ENCODE measurements at regions not wholly inside any gene's neighbourhood (a gene's known extent, or its start where the extent isn't known, plus 50 kb on each side); places are given as distances from the start of the nearest gene placed in this dataset.

DNA sequence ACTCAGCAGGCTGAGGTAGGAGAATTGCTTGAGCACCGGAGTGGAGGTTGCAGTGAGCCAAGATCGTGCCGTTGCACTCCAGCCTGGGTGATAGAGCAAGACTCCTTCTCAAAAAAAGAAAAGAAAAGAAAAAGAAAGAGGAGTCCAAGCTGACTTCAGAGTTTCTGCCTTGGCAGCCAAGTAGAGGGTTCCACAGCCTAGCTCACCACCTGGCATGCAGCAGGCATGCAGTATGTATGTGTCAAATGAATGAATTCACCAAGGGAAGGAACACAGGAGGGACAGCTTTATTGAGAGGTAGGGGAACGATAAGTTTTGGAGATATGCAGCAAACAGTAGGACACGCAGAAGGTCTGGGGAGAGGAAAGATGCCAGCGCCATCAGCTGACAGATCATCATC lies 230.4 kb downstream of the BUD13 start:
- no peaks in the 10 kb centered on the region for H3K36me3 ChIP-seq (replicated peaks; ENCODE audit: low read depth, low read length)
- H3K27me3 ChIP-seq (ENCODE audit: low read depth, low read length) = peaks cover 42% of the 10 kb centered on the region
- H3K4me3 ChIP-seq (ENCODE audit: low read length) = no peak overlapping the region
- H4K20me1 ChIP-seq (ENCODE audit: insufficient read depth, low read length) = no peaks in the 10 kb centered on the region
- H3K9ac ChIP-seq (ENCODE audit: low read length) = no peak overlapping the region
- TF ChIP-seq, protein P1, sequence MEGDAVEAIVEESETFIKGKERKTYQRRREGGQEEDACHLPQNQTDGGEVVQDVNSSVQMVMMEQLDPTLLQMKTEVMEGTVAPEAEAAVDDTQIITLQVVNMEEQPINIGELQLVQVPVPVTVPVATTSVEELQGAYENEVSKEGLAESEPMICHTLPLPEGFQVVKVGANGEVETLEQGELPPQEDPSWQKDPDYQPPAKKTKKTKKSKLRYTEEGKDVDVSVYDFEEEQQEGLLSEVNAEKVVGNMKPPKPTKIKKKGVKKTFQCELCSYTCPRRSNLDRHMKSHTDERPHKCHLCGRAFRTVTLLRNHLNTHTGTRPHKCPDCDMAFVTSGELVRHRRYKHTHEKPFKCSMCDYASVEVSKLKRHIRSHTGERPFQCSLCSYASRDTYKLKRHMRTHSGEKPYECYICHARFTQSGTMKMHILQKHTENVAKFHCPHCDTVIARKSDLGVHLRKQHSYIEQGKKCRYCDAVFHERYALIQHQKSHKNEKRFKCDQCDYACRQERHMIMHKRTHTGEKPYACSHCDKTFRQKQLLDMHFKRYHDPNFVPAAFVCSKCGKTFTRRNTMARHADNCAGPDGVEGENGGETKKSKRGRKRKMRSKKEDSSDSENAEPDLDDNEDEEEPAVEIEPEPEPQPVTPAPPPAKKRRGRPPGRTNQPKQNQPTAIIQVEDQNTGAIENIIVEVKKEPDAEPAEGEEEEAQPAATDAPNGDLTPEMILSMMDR (IDR thresholded peaks at IDR 0.05; ENCODE audit: low read depth, low read length) = no peak
- no peak for TF ChIP-seq EZH2phosphoT487 (IDR thresholded peaks at IDR 0.05; ENCODE audit: low read depth)
- H2AFZ ChIP-seq (ENCODE audit: low read depth, low read length) = no peak overlapping the region
- no peaks in the 10 kb centered on the region for H3K9me3 ChIP-seq (ENCODE audit: insufficient read depth, low read length)
- no peak overlapping the region for H3K27ac ChIP-seq (ENCODE audit: low read length)
- H3K4me2 ChIP-seq (ENCODE audit: low read length) = no peak overlapping the region
- no peaks in the 10 kb centered on the region for H3K4me1 ChIP-seq (ENCODE audit: low read length)
- H3K79me2 ChIP-seq (ENCODE audit: low read length) = no peaks in the 10 kb centered on the region

DNA sequence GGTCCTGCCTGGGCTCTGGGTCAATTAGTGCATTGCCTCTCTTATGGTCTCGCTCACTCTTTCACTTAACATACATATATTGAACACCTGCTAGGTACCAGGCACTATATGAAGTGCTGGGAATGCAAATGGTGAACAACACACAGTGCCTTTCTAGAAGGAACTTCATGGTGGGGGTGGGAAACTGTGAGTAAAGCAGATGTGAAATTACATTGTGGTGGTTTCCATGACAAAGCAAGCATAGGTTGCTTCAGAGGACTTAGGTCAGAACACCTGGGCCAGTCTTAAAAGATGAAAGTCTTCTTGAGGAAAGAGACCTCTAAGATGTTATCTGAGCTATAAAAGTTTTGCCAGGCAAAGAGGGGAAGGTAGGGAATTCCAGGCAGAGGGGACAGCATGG lies 231.3 kb downstream of the BUD13 start:
- Histone ChIP-seq H3K4me3 (ENCODE audit: low read length) (no peak overlapping the region), H3K9me3 (ENCODE audit: insufficient read depth, low read length) (no peaks in the 10 kb centered on the region), H3K36me3 (replicated peaks; ENCODE audit: low read depth, low read length) (no peaks in the 10 kb centered on the region), H4K20me1 (ENCODE audit: insufficient read depth, low read length) (no peaks in the 10 kb centered on the region), H2AFZ (ENCODE audit: low read depth, low read length) (no peak overlapping the region), H3K27ac (ENCODE audit: low read length) (no peak overlapping the region), H3K27me3 (ENCODE audit: low read depth, low read length) (peaks cover 46% of the 10 kb centered on the region), H3K4me1 (ENCODE audit: low read length) (no peaks in the 10 kb centered on the region), H3K9ac (ENCODE audit: low read length) (no peak overlapping the region), H3K79me2 (ENCODE audit: low read length) (no peaks in the 10 kb centered on the region), H3K4me2 (ENCODE audit: low read length) (no peak overlapping the region)
- TF ChIP-seq, protein P1 (IDR thresholded peaks at IDR 0.05; ENCODE audit: low read depth, low read length) = no peak
- no peak for TF ChIP-seq EZH2phosphoT487 (IDR thresholded peaks at IDR 0.05; ENCODE audit: low read depth)

DNA sequence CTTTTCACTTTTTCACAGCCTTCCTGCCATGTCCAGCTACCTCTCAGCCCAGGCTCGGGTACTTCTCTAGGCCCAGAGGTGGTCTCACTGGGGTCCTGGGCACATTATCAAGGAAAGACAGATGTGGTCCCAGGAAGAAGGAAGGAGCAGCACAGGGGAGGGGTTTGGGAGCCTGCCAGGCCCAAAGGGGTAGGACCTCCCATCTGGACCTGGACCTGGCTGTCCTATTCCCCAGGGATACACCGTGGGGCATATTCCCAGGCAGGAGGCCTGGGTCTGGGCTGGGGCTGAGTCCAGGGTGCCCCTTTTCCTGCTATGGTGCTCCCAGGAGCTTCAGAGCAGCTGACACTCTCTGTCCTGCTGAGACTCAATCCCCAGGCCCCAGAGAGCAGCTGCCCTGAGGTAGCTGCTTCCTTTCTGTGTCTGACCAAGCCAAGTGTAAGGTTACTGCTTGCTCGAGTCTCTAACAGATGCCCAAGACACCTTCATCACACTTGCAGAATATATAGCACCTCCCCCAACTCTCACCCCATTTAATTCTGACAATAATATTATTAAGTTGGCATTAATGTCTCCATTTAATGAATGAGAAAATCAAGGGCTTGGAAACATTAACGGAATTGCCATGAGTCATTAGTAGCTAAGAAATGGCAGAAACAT lies 232.0 kb downstream of the BUD13 start:
- TF ChIP-seq, protein P1 (IDR thresholded peaks at IDR 0.05; ENCODE audit: low read depth, low read length) = no peak
- TF ChIP-seq EZH2phosphoT487 (IDR thresholded peaks at IDR 0.05; ENCODE audit: low read depth) = no peak
- Histone ChIP-seq H3K4me3 (ENCODE audit: low read length) (no peak overlapping the region), H3K27me3 (ENCODE audit: low read depth, low read length) (peaks cover 53% of the 10 kb centered on the region), H3K9ac (ENCODE audit: low read length) (no peak overlapping the region), H3K36me3 (replicated peaks; ENCODE audit: low read depth, low read length) (no peaks in the 10 kb centered on the region), H3K4me1 (ENCODE audit: low read length) (no peaks in the 10 kb centered on the region), H3K27ac (ENCODE audit: low read length) (no peak overlapping the region), H3K79me2 (ENCODE audit: low read length) (no peaks in the 10 kb centered on the region), H3K9me3 (ENCODE audit: insufficient read depth, low read length) (no peaks in the 10 kb centered on the region), H4K20me1 (ENCODE audit: insufficient read depth, low read length) (no peaks in the 10 kb centered on the region), H3K4me2 (ENCODE audit: low read length) (no peak overlapping the region), H2AFZ (ENCODE audit: low read depth, low read length) (no peak overlapping the region)

DNA sequence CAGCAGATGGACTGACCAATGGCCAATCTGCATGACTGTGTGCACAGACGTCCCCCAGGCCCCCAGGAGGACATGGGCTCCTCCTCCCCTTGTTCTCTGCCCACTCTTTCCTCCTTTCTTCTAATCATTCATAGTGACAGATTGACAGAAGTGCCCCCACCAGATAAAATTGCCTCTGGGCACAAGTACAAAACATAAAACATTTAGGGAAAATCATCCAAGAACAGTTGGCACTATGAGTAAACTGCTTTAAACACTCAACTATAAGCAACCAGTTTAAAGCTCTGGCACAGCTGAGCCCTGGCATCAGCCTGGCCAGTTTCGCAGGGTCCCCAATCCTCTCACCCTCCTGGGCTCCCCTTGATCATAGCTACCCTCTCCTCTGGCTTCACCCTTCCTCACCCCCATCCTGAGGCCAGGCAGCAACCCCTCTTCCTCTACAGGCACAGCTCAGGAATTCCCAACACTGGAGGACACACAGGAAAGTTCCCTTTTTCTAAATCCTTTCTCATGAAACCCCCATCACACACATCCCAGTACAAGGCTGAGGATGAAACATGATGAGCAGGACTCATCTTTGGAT lies 232.9 kb downstream of the BUD13 start:
- H4K20me1 ChIP-seq (ENCODE audit: insufficient read depth, low read length) = no peaks in the 10 kb centered on the region
- peaks cover 54% of the 10 kb centered on the region for H3K27me3 ChIP-seq (ENCODE audit: low read depth, low read length)
- H3K27ac ChIP-seq (ENCODE audit: low read length) = no peak overlapping the region
- no peaks in the 10 kb centered on the region for H3K4me1 ChIP-seq (ENCODE audit: low read length)
- no peak overlapping the region for H3K9ac ChIP-seq (ENCODE audit: low read length)
- TF ChIP-seq, protein P1 (IDR thresholded peaks at IDR 0.05; ENCODE audit: low read depth, low read length) = no peak
- TF ChIP-seq EZH2phosphoT487 (IDR thresholded peaks at IDR 0.05; ENCODE audit: low read depth) = no peak
- H3K4me3 ChIP-seq (ENCODE audit: low read length) = no peak overlapping the region
- no peak overlapping the region for H3K4me2 ChIP-seq (ENCODE audit: low read length)
- no peaks in the 10 kb centered on the region for H3K9me3 ChIP-seq (ENCODE audit: insufficient read depth, low read length)
- H2AFZ ChIP-seq (ENCODE audit: low read depth, low read length) = no peak overlapping the region
- H3K36me3 ChIP-seq (replicated peaks; ENCODE audit: low read depth, low read length) = no peaks in the 10 kb centered on the region
- H3K79me2 ChIP-seq (ENCODE audit: low read length) = no peaks in the 10 kb centered on the region

All from OCI-LY3 (cell line).